ENCODE measurements at regions not wholly inside any gene's neighbourhood (a gene's known extent, or its start where the extent isn't known, plus 50 kb on each side); places are given as distances from the start of the nearest gene placed in this dataset.

DNA sequence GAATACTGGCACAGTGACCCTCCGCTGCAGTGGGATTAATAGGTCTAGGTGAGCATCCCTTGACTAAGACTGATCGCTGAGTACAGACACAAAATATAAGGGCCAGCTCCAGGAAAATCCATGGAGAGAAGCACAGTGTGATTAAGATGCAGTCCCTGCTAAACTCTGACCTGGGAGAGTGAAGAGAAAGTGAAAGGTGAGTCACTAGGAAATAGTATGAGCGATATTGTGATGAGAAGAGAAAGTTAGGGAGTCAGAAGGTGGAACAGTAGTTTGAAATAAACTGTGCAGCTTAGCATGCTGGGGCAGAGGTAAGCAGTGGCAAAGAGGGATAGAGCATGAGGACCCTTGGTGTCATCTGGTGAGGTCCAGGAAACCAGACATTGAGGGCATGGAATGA lies 278.6 kb upstream of the MAP3K7 start:
- intact Hi-C loops (cut with DNase I, micrococcal nuclease) = no loop called here
- H3K4me1 ChIP-seq (ENCODE audit: low read depth) = no peaks in the 10 kb centered on the region
- ATAC-seq (no peak), DNase-seq (no peak)
- H3K9me3 ChIP-seq = no peaks in the 10 kb centered on the region
- no peak for TF ChIP-seq CTCF (IDR thresholded peaks at IDR 0.05)
- H3K36me3 ChIP-seq (ENCODE audit: low read depth) = no peaks in the 10 kb centered on the region
- H3K4me3 ChIP-seq = no peak overlapping the region

DNA sequence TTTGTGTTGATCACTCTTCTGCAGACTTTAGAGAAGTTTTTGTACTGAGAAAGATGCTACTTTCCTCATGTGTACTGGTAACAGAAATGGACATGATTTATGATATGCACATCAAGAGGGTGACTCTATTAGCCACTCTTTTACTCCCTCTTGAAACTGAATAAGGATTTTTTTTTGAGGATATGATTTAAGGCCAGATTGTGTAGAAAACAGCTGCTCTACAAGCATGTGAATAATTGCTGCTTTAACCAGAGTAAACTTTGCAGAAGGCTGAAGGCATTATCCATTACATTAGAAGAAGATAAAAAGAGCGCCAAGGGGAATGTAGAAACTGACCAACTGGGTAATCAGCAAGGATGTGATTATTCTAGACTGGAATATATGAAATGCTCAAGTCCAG lies 276.2 kb upstream of the MAP3K7 start:
- DNase-seq (no peak), ATAC-seq (no peak)
- no peak for TF ChIP-seq CTCF (IDR thresholded peaks at IDR 0.05)
- Histone ChIP-seq H3K4me1 (ENCODE audit: low read depth) (no peaks in the 10 kb centered on the region), H3K36me3 (ENCODE audit: low read depth) (no peaks in the 10 kb centered on the region), H3K4me3 (no peak overlapping the region), H3K9me3 (no peaks in the 10 kb centered on the region)
- intact Hi-C loops (cut with DNase I, micrococcal nuclease) = no loop called here

- ATAC-seq (peak; percentile 18), DNase-seq (no peak)
- Histone ChIP-seq H3K9me3 (no peaks in the 10 kb centered on the region), H3K4me3 (no peak overlapping the region), H3K4me1 (ENCODE audit: low read depth) (no peaks in the 10 kb centered on the region), H3K36me3 (ENCODE audit: low read depth) (no peaks in the 10 kb centered on the region)
- TF ChIP-seq CTCF (IDR thresholded peaks at IDR 0.05) = no peak
- intact Hi-C loops (cut with DNase I, micrococcal nuclease) = no loop called here
Measured at GRCh38 chr6:90860822-90861601, 274.1 kb upstream of the MAP3K7 start.

DNA sequence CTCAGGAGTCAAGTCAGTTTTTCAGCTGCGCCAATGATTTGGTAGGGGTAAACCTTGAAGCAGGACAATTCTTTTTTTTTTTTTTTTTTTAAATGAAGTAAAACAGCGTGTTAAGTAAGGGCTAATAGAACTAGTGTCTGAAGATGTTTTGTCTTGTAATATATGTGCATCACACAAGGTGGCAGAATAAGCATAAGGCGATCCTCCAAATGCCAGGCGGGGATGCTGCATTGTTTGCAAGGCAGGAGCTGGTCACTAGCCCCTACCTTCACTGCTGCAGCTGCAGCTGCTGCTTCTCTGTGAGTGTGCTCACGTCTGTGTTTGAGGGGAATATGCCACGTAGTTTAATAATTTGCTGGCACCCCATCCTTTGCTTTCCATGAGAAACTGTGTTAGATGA lies 272.7 kb upstream of the MAP3K7 start:
- intact Hi-C loops (cut with DNase I, micrococcal nuclease) = no loop called here
- no peak for DNase-seq
- Histone ChIP-seq H3K9me3 (no peaks in the 10 kb centered on the region), H3K4me3 (no peak overlapping the region), H3K4me1 (ENCODE audit: low read depth) (no peaks in the 10 kb centered on the region), H3K36me3 (ENCODE audit: low read depth) (no peaks in the 10 kb centered on the region)
- ATAC-seq = no peak
- no peak for TF ChIP-seq CTCF (IDR thresholded peaks at IDR 0.05)

GRCh38 chr6:90859056-90859455 lies 272.2 kb upstream of the MAP3K7 start:
- no peak for DNase-seq
- no peak for TF ChIP-seq CTCF (IDR thresholded peaks at IDR 0.05)
- Histone ChIP-seq H3K4me3 (no peak overlapping the region), H3K4me1 (ENCODE audit: low read depth) (no peaks in the 10 kb centered on the region), H3K9me3 (no peaks in the 10 kb centered on the region), H3K36me3 (ENCODE audit: low read depth) (no peaks in the 10 kb centered on the region)
- intact Hi-C loops (cut with DNase I, micrococcal nuclease) = no loop called here
- no peak for ATAC-seq

DNA sequence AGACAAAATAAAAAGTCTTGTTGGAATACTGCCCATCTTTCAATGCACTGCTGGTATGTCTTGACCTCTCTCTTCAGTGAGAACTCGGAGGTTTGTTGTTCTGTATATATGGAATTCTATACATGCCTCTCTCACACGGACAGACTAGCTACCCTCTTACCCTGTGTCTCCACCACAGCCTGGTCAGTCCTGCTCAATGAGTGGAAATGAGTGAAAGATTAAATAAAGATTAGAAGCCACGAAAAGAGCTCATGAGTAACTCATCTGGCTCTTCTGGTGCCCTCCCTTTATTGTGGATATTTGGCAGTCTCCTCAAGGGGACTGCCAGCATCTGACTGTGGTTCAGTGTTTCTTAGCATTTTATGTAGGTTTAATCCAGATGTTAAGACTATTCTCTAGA lies 262.8 kb upstream of the MAP3K7 start:
- intact Hi-C loops (cut with DNase I, micrococcal nuclease) = no loop called here
- Histone ChIP-seq H3K4me3 (no peak overlapping the region), H3K9me3 (no peaks in the 10 kb centered on the region), H3K36me3 (ENCODE audit: low read depth) (no peaks in the 10 kb centered on the region), H3K4me1 (ENCODE audit: low read depth) (no peaks in the 10 kb centered on the region)
- no peak for ATAC-seq
- no peak for TF ChIP-seq CTCF (IDR thresholded peaks at IDR 0.05)
- no peak for DNase-seq
